T follicular helper cell (primary cell): ENCODE measurements at regions not wholly inside any gene's neighbourhood (a gene's known extent, or its start where the extent isn't known, plus 50 kb on each side); places are given as distances from the start of the nearest gene placed in this dataset.
"Not testable (repeated sequence)": the region's sequence is repeated elsewhere in the genome, so short reads cannot be mapped to it uniquely, and the experiment has no call there.

Experiments
- DNase-seq: peaks from one replicate; pipeline ENCODE4 v3.0.0-alpha.2; 2020; ENCODE audit warnings: low read depth

DNA sequence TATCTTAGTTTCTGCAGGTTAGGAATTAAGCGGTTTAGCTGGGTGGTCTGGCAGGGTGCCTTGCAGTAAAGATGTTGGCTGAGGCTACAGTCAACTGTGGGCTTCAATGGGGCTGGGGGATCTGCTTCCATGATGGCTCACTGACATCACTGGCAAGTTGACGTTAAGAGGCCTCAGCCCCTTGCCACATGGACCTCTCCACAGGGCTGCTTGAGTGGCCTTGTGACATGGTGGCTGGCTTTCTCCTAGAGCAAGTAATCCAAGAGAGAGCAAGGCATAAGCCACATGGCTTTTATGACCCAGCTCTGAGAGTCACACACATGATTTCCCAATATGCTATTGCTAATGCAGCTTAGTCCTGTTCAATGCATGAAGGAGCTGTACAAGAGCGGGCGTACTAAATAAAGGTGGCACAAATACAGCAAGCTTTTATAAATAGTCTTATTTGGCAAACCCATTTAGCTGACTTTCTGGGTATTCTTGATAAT lies 109.1 kb downstream of the SEPTIN7 start:
- no peak for DNase-seq

DNA sequence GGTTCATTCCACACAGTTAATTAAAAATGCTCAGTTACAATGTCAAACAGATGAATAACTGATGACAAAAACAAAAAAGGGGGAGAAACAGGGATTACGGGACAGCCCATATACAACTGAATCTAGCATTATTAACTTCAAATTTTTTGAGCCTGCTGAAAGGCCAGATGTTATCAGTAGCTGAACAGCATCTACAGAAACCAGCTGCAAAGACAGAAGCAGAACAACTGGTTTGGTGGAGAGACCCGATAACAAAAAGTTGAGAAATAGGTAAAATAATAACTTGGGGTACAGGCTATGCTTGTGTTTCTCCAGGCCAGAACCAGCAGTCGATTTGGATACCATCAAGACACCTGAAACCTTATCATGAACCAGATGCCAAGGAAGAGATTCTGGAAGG lies 109.8 kb downstream of the SEPTIN7 start:
- DNase-seq, result not testable (repeated sequence)

DNA sequence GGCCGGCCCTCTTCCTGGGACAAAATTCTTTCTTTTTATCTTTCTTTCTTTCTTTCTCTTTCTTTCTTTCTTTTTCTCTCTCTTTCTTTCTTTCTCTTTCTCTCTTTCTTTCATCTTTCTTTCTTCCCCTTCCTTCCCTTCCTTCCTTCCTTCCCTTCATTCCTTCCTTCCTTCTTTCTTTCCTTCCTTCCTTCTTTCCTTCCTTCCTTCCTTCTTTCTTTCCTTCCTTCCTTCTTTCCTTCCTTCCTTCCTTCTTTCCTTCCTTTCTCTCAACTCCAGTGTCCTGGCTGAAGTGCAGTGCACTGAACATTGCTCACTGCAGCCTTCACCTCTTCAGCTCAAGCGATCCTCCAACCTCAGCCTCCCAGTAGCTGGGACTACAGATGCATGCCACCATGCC lies 112.5 kb downstream of the SEPTIN7 start:
- not testable (repeated sequence) for DNase-seq

DNA sequence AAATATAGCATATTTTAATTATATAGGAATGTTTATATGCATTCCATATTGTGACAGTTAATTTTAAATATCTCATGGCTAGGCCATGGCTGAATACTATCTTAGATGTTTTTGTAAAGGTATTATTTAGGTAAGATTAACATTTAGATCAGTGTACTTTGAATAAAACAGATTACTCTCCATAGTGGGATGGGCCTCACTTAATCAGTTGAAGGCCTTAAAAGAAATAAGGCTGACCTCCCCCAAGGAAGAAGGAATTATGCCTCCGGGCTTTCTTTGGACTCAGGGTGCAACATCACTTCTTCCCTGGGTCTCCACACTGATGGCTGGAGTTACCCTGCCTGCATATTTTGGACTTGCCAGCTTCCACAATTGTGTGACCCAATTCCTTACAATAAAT lies 113.4 kb downstream of the SEPTIN7 start:
- DNase-seq, result not testable (repeated sequence)

DNA sequence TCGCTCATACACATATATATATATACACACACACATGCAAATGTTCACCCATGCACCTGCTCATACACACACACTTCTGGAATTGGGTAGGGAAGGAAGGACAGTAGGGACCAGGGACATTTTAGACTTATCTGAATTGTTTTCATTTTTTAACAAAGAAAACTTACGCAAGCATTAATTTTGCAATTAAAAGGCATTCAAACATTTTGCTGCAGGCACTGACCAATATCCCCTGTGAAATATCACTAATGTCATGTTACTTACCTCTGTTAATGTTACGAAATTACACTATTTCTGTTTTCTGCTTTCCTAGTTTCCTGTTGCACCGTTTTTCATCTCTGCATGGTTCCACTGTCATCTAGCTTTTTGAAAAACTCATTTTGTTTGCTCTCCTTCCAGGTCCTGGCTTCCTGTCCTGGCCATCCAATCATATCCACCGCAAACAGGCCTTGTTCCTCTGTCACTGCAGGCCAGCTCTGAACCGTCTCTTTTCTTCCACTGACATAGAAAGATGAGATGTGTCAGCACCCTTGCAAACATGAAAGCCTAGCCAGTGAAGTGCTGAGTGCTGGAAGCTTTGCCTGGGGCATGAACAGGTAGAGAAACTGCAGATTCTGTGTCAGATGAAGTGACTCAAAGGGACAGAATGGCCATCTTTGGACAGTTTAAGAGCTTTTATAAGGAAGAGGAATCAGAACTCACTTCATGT lies 114.5 kb downstream of the SEPTIN7 start:
- DNase-seq, result not testable (repeated sequence)

DNA sequence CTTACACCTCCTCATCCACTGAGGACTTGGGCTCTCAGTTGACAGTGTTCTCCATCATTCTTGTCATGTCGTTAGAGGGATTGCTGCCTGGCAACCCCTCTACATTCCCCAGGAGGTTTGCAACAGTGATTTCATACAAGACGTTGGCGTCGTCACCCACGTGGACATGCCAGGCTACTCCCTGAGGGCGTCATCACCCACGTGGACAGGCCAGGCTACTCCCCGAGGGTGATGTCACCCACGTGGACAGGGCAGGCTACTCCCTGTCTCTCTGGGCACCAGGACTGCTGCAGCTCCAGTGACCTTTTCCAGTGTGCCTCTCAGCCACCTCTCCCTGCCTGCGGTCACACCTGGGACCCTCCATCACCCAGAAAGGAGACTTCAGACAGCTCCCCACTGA lies 117.4 kb downstream of the SEPTIN7 start:
- not testable (repeated sequence) for DNase-seq

DNA sequence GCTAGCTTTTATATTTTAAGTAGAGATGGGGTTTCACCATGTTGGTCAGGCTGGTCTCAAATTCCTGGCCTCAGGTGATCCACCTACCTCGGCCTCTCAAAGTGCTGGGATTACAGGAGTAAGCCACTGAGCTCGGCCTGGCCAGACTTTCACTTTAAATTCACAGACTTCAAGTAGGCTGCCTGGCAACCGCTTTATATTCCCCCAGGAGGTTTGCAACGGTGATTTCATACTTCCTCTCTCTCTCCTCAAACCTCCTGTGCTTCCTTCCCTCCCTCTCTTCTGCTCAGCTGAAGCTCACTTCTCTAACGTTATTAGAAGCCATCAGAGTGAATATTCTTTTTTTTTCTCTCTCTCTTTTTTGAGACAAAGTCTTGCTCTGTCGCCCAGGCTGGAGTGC lies 118.8 kb downstream of the SEPTIN7 start:
- DNase-seq, result not testable (repeated sequence)

DNA sequence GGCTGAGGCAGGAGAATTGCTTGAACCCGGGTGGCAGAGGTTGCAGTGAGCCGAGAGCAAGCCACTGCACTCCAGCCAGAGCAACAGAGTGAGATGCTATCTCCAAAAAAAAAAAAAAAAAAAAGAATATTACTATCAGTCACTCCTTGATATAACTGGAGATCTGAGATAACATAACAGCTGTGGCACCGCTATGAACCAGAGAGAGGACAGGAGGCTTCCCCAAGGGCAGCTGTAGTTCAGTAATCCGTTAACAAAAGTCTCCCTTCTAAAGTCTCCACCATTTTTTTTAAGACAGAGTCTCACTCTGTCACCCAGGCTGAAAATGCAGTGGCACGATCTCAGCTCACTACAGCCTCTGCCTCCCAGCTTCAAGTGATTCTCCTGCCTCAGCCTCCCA lies 120.5 kb downstream of the SEPTIN7 start:
- not testable (repeated sequence) for DNase-seq

DNA sequence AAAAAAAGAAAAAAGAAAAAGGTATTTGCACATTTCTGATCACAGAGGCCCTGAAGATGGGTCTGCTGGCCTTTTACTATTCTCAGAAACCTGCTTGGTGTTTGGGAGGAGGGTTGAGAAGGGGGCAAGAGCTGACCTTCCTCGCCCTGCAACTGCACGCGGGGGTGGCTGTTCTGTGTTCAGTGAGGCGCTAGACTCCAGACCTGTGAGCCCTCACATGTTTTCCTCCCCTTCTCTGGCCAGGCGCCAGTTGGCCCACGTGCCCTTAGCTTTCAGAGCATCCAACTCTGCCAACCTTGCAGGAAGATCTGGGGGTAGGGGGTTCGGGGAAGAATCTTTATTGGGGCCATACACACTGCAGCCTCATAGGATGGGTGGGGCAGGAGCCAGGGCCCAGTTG lies 123.8 kb downstream of the SEPTIN7 start:
- DNase-seq, result not testable (repeated sequence)

DNA sequence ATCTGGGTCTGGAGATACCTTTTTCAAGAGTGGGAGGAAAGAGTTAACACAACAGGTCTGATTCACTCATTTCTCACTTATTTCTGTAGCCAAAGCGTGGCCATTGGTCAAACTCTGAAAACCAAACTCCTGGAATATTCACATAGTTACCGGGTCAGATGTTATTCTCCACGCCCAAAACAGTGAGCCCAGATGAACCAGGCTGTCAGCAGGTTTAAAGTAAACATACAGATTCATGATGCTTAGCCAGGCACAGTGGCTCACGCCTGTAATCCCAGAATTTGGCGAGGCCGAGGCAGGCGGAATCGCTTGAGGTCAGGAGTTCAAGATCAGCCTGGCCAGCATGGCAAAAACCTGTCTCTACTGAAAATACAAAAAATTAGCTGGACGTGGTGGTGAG lies 126.1 kb downstream of the SEPTIN7 start:
- DNase-seq, result not testable (repeated sequence)

DNA sequence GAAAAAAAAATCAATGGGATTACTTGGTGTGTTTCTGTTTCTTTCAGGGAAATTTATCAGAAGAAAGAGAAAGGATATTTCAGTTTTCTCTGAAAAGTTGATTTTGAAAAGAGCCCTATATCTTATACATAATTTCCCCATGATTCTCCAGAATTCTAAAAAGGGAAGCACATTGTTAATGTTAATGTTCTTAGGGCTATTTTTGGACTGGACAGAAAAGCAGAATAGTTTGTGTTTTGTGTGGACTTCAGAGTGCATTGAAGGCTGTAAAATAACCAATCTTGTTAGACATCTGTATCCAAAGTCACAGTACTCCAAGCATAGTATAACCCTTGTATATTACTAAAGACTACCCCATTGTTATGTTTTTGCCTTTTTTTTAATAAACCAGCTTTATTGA lies 130.3 kb downstream of the SEPTIN7 start:
- DNase-seq, result not testable (repeated sequence)

DNA sequence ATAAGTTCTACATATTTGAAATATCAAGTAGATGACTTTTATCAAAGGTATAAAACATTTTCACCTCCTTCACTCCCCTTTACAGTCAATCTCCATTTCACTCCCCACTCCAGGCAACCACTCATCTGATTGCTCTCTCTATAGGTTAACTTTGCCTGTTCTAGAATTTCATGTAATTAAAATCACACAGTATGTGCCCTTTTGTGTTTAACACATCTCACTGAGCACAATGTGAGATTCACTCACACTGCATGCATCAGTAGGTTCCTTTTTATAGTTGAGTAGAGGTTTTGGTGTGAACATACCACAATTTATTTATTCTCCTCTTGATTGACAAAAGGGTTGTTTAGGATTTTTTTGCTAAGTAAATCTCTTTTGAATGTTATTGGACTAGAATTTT lies 130.7 kb downstream of the SEPTIN7 start:
- not testable (repeated sequence) for DNase-seq

DNA sequence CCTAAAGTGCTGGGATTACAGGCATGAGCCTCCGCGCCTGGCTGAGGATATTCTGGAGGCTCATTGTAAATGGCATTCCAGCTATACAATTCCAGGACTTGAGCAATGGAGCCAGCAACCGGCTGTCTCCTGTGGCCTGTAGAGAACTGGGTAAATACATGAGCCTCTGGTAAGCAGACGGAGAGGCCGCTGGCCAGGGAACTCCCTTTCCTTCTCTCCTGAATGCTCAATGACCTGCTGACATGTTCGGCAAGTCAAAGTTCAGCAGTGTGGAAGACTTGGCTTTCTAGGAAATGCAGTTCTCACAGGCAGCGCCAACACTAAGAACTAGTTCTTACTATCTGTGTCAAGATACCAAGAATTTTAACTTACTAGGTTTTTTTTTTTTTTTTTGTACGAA lies 139.8 kb downstream of the SEPTIN7 start:
- DNase-seq, result not testable (repeated sequence)

DNA sequence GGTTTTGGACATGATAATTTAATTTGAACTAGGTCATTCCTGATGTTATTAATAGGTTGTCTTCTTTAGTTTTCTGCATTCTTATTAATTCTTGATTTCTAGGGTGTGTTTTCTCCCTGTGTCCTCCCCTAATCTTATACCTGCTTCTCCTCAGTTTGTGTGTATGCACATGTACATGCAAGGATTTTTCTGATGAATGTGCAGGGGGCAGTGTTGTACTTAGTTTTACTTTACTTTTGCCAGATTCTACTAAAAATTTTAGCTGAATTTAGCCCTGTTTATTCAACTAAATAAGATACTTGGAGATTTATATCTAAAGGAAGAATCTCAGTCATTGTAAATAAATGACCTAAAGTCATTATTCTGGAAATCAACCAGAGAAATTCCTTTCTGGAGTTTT lies 144.8 kb downstream of the SEPTIN7 start:
- DNase-seq, result not testable (repeated sequence)

DNA sequence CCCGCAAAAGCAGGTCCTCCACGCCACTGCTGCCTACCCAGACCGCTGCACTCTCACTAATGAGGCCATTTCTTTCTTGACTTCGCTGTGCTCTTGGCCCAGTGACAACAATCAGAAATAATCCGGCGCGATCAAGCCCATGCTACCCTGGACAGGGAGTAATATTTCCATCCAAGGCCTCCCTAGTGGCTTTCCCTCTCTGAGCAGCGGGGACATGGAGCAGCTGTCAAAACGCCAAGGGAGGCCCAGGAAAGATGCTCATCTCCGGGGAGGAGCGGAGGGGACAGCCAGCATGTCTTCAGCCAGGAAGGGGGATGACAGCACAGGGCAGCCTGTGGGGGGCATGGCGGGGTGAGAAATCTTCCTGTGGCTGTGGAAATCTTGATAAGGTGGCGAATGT lies 154.9 kb downstream of the SEPTIN7 start:
- DNase-seq, result not testable (repeated sequence)

DNA sequence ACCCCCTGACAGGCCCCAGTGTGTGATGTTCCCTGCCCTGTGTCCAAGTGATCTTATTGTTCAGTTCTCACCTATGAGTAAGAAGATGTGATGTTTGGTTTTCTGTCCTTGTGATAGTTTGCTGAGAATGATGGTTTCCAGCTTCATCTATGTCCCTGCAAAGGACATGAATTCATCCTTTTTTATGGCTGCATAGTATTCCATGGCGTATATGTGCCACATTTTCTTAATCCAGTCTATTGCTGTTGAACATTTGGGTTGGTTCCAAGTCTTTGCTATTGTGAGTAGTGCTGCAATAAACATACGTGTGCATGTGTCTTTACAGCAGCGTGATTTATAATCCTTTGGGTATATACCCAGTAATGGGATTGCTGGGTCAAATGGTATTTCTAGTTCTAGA lies 156.1 kb downstream of the SEPTIN7 start:
- not testable (repeated sequence) for DNase-seq

DNA sequence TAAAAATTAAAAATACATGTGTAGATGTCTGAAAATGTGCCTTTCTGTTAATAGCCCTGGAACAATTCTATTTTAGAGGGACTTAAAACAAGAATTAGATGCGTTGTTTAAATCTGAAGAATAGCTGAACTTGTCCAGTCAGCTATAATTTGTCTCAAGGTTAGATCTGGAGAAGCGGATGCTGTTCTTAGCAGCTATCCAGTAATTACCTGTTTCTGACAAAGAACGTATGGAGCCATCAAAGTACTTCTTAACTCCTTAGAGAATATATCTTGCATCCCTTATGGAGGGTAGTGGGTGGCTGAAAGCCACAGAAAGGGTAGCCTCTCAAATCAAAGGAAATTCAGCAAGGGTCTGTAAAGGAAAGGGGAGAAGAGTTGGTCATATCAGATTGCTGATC lies 160.4 kb downstream of the SEPTIN7 start:
- not testable (repeated sequence) for DNase-seq

DNA sequence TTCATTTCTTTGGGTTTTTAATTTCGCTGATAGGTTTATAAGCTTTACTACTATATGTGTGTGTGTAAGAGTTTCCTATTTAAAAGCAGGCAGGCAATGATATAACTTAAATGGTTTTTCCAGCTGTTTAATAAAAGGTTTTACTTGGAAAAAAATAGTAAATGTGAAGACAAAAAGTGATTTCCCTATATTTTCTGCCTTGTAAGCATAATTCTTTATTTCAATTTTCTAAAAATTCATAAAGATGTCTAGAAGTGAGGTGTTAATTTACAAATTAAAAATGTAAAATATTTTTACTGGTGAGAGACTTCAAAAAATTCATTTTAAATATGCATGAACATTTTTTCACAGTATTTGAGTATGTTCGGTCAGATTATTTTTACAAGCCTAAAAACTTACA lies 161.8 kb downstream of the SEPTIN7 start:
- DNase-seq, result not testable (repeated sequence)

DNA sequence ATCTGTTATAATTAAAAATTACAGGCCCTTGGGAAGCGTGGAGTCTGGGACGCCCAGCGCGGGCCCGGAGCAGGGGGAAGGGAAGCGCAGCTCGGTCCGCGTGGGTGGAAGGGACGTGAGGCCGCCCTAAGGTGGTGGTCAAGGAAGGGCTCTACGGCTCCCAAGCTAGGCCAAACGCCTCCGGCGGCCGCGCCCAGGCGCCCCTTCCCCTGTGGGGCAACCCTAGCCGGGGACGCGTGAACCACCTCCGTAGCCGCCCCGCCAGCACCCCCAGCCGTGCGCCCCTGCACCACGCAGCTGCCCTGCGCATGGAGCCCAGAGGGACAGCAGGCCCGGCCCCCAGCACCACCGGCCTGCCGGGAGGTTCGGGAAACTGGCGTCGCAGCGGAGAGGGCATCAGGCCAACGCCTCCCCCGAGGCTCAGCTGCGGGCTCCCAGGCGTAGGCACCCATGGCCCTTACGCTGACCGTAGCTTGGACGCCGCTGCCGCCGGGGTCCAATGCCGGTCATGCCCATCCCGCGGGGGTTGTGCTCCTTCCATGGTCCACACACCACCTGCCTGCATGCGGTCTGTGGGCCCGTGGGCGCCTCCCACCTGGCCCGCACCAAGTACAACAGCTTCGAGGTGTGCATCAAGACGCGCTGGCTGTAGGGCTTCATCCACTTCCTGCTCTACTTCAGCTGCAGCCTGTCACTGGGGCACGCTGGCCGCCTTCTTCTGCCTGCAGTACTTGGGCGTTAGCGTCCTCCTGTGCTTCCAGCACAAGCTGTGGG lies 166.7 kb downstream of the SEPTIN7 start:
- no peak for DNase-seq

DNA sequence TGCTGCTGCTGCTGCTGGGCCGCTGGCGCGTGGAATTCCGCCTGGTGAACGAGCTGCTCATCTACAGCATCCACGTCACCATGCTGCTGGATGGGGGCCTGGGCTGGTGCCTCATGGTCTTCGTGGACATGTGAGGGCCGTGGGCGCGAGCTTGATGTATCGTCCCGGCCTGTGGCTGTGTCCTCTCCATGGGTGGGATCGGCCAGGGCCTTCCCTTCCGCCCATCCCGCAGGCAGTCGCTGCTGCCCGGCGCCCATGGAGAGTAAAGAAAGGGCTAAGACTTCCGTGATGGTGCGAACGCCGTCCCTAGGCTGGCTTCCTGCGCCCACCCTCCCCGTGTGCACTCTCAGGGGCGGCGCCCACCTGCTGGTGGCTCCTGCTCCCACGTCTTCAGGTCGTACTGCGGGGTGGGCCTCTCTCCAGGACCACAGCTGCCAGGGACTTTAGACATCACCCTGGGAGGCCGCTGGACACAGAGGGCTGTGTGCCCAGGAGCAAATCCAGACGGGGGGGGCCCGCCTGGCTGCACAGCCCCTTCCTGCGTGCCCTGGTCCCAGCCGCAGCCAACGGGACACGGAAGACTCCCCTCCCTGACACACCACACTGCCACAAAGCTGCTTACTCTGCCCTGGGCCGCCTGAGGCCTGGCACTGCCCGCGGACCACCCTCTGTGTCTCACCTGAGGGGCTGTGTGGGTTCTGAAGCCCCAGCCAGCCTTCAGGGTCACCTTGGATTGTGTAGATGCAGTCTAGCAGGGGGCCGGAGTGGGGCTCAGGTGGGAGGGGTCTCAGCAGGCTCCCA lies 167.5 kb downstream of the SEPTIN7 start:
- DNase-seq, result no peak

DNA sequence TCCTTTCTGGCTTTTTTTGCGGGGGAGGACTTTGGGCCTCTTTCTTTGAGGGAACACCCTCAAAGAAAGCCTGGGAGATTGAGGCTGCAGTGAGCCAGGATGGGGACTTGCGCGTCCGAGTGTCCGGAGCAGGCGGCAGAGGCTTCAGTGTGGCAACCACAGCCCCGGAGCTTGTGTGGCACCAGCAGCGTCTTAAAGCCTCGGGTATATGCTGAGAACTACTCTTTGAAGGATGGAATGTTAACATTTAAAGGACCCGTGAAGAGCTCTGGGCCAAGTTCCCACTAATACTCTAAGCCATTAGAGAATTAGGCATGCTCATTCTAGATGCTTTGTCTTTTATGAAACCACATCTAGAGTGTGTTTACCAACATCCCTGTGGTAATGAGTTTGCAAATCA lies 168.2 kb downstream of the SEPTIN7 start:
- DNase-seq, result no peak

DNA sequence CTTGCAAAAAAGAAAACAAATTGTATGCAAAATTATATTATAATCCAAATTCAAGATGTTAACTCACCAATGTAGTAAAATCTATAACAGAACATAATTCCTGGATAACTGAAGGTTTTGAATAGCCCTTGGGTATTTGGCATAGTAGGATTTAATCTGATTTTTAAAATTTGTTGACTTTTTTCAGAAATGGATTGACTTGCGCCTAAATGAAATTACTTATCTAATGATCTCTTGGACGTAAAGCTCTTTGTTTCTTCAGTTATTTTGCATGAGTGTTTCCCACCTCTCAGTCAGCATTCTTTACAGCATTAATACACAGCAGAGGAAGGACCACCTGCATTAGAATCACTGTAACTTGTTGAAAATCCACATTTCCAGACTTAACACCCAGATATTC lies 169.6 kb downstream of the SEPTIN7 start:
- no peak for DNase-seq
